ENCODE measurements at regions not wholly inside any gene's neighbourhood (a gene's known extent, or its start where the extent isn't known, plus 50 kb on each side); places are given as distances from the start of the nearest gene placed in this dataset.

GRCh38 chr9:8088477-8088876 lies 288.9 kb upstream of the DMAC1 start:
- no peak for DNase-seq (ENCODE audit: low read depth)

DNA sequence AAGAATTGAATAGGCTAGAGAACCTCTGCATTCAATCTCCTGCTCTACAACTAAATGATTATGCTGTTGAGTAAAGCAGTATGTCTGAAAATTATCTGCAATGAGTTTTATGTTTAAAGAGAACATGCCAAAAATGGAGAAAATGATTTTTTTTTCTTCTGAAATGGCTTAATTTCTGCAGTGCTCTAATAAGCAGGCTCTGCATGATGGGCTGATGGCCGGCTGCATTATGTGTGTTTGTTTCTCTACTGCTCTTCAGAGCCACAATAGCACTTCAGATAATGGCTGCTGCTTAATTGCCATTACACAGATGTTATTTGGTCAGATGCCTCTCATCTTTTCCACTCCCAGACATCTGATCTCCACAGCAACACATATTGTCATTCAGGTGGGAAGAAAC lies 286.4 kb upstream of the DMAC1 start:
- no peak for DNase-seq (ENCODE audit: low read depth)

DNA sequence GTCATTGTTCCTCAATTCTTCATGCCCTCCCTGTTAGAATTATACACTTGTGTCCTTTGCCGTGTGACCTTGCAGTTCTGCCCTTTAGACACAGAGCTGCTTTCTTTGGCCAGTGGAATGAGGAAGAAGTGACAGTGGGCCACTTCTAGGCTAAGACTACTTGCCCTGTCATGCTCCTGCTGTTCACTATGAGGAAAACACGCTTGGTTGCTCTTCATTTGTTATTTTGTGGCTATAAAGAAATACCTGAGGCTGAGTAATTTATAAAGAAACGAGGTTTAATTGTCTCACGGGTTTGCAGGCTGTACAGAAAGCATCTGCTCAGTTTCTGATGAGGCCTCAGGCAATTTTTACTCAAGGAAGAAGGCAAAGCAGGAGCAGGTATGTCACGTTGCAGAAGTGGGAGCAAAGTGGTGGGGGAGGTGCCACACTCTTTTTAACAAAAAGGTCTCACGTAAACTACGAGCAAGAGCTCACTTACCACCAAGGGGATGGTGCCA lies 279.1 kb upstream of the DMAC1 start:
- DNase-seq (ENCODE audit: low read depth) = no peak

- DNase-seq (ENCODE audit: low read depth) = no peak
Observed at GRCh38 chr9:8074713-8075286, 275.2 kb upstream of the DMAC1 start.

DNA sequence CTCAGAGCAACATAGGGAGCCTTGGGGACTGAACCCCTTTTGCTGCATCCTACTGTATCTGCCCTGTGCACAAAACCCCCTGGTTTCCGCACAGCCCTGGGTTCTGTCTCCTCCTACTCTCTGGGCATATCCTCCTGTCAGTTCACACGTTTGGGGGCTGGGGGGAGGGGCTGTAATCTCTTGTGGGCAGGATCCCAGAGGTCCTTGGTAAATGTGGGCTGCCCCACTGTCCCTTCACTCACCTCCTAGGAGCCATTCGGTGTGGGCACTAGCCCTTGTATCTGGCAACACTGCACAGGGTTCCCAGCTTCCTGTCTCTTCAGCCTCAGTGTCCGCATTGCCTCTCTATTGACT lies 271.8 kb upstream of the DMAC1 start:
- DNase-seq (ENCODE audit: low read depth) = no peak

DNA sequence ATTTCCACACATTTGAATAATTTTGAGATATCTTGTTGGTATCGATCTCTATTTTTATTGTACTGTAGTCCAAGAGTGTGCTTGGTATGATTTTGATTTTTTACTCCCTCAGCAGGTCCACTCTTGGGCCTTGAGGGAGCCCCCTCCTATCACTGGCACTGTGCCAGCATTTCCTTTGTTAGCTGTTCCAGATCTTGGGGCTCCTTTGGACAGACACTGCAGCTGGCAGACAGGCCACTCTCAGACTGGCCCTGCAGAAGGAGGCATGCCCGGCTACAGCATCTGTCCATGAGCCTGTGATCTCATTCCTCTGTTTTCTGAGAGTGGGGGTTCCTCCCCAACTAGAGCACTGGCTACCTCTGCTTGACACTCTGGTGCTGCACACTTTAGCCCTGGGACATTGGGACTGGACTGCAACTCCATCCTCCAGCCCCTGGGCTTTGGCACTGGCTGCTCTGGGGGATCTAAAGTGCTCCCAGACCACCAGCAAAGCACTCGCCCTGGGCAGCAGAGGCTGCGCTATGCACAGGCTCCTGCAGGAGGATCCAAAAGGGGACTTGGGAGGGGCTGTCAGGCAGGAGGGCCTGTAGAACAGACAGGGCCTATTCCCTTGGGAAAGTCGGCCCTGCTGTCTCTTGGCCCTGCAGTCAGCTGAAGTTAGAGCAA lies 271.3 kb upstream of the DMAC1 start:
- DNase-seq (ENCODE audit: low read depth) = no peak

GRCh38 chr9:8062459-8062858 lies 262.9 kb upstream of the DMAC1 start:
- no peak for DNase-seq (ENCODE audit: low read depth)

DNA sequence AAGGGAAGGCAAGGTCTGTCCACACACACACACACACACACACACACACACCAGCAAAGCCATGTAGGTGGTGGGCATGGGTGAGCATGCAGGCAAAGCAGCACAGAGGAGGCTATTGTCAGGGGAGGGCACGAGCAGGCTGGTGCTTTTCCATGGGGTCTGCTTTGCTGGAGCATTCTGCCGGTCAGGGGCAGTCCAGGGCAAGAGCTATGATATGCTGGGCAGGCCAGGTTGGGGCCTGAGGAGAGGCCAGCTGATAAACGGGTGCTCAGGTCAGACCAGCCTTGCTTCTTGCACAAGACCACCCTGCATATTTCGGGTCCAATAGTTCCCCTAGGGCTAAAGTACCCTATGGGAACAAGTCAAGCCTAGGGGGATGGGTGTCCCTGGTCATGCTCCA lies 253.9 kb upstream of the DMAC1 start:
- no peak for DNase-seq (ENCODE audit: low read depth)

- no peak for DNase-seq (ENCODE audit: low read depth)
Observed at GRCh38 chr9:8052991-8053390, 253.4 kb upstream of the DMAC1 start.

DNA sequence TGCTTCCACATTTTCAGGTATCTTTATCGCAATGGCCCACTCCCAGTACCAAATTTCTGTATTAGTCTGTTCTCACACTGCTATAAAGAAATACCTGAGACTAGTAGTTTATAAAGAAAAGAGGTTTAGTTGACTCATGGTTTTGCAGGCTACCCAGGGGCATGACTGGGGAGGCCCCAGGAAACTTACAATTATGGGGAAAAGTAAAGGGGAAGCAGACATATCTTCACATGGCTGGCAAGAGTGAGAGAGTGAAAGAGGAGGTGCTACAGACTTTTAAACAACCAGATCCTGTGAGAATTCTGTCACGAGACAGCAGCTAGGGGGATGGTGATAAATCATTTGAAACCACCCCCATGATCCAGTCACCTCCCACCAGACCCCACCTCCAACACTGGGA lies 238.2 kb upstream of the DMAC1 start:
- DNase-seq (ENCODE audit: low read depth) = no peak

DNA sequence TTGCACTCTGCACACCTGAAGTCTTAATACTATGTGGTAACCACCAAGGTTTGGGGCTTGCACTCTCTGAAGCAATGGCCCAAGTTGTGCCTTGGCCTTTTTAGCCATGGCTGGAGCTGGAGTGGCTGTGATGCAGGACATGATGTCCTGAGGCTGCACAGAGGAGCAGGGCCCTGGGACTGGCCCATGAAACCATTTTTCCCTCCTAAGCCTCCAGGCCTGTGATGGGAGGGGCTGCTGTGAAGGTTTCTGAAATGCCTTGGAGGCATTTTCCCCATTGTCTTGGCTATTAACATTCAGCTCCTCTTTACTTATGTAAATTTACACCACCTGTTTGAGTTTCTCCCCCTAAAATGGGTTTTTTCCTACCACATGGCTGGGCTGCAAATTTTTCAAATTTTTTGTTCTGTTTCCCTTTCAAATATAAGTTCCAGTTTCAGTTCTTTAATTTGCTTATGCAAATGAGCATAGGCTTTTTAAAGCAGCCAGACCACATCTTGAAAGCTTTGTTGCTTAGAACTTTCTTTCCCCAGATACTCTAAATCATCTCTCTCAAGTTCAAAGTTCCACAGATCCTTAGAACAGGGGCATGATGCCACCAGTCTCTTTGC lies 237.4 kb upstream of the DMAC1 start:
- DNase-seq (ENCODE audit: low read depth) = no peak

- DNase-seq (ENCODE audit: low read depth) = no peak
Observed at GRCh38 chr9:8033794-8034193, 234.2 kb upstream of the DMAC1 start.

- no peak for DNase-seq (ENCODE audit: low read depth)
Observed at GRCh38 chr9:8030095-8030494, 230.5 kb upstream of the DMAC1 start.

GRCh38 chr9:8027351-8027750 lies 227.8 kb upstream of the DMAC1 start:
- no peak for DNase-seq (ENCODE audit: low read depth)

DNA sequence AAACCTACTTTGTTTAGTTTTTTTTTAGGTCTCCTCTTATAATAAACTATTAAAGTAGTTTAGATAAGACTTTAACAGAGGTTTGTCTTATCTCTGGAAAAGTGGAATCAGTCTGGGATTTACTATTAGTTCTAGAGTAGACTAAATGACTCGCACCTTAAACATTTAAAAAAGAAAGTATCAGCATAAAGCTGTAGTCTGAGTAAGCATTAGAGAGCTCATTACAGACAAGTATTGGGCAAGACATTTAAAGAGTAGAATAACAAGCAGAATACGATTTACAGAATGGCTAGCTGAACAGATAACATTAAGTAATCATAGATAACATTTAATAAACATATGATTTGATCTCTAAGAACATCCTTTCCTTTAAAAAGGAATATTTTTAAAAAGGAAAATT lies 226.0 kb upstream of the DMAC1 start:
- DNase-seq (ENCODE audit: low read depth) = no peak

DNA sequence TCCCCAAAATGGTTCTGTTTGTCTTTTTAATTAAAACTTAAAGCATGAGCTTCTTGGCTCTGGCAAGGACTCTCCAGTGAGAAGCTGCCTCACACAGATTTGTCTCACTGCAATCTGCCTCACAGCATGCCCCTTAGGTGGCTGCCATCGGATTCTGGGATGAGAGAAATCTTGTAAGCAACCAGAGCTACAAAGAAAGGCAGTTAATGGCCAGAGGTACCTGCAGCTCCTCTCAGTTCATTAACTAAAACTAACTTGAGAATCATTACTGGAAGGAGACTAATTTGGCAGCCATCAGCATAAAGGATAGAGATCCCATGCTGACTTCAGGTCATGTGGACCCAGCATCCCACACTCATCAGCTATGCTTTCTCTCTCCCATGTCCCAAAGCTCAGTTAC lies 220.6 kb upstream of the DMAC1 start:
- no peak for DNase-seq (ENCODE audit: low read depth)

GRCh38 chr9:8019636-8020035 lies 220.1 kb upstream of the DMAC1 start:
- no peak for DNase-seq (ENCODE audit: low read depth)

- DNase-seq (ENCODE audit: low read depth) = no peak
Observed at GRCh38 chr9:8014997-8015682, 215.6 kb upstream of the DMAC1 start.

- no peak for DNase-seq (ENCODE audit: low read depth)
Observed at GRCh38 chr9:8012986-8013385, 213.4 kb upstream of the DMAC1 start.

DNA sequence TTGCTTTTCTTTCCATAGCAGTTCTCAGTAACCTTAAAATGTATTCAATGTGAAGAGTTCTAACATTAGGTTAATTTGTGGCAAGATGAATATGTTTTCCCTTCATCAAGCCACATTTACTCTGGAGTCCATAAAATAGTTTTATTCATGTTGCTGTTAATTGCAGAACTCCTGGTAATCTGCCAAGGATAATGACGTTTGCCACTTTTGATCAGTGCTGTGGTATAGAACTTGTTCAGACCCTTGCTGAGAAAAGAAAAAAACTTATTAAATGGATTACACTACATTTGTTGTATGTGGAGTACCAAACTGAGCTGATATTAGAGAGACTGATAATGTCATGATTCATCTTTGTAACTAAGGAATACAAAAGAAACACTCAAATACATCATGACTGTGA lies 212.4 kb upstream of the DMAC1 start:
- no peak for DNase-seq (ENCODE audit: low read depth)

- no peak for DNase-seq (ENCODE audit: low read depth)
Observed at GRCh38 chr9:7996558-7996957, 197.0 kb upstream of the DMAC1 start.

- no peak for DNase-seq (ENCODE audit: low read depth)
Observed at GRCh38 chr9:7988644-7989280, 189.2 kb upstream of the DMAC1 start.

DNA sequence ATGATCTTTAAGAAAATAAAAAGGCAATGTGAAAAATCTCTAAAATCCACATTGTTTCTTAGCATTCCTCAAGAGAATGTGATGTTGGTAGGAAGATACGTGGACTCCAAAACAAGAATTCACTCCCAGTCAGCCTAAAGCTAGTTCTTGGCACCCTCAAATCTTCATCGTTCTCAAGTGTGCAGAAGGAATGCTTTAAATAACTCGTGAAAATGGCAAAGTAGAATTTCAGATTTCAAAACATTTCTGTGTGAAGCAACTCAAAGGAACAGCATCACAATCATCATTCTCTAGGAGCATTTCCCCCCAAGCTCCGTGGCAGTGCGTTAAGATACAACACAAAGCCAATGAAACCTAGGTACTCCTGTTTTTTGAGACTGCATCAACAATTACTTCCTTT lies 185.1 kb upstream of the DMAC1 start:
- no peak for DNase-seq (ENCODE audit: low read depth)

Measured in T follicular helper cell (primary cell).